ENCODE measurements at regions not wholly inside any gene's neighbourhood (a gene's known extent, or its start where the extent isn't known, plus 50 kb on each side); places are given as distances from the start of the nearest gene placed in this dataset.

GRCh38 chr2:18777250-18777812 lies 188.0 kb upstream of the NT5C1B start:
- Histone ChIP-seq H3K4me1 (no peaks in the 10 kb centered on the region), H3K36me3 (ENCODE audit: control insufficient read depth, insufficient read depth, low read length) (no peaks in the 10 kb centered on the region), H3K4me3 (ENCODE audit: low read depth, low read length) (no peak overlapping the region), H3K9me3 (no peaks in the 10 kb centered on the region), H3K27me3 (replicated peaks; ENCODE audit: control insufficient read depth, insufficient read depth, low read length) (no peaks in the 10 kb centered on the region)
- Mint-ChIP-seq H3K4me3 (ENCODE audit: unreplicated experiment) (no peak overlapping the region), H3K36me3 (ENCODE audit: insufficient read depth, unreplicated experiment) (no peaks in the 10 kb centered on the region), H3K27me3 (ENCODE audit: insufficient read depth, unreplicated experiment) (no peaks in the 10 kb centered on the region), H3K4me1 (ENCODE audit: low read depth, unreplicated experiment) (no peaks in the 10 kb centered on the region), H3K27ac (ENCODE audit: unreplicated experiment) (no peak overlapping the region), H3K9me3 (ENCODE audit: unreplicated experiment) (no peaks in the 10 kb centered on the region)
- DNase-seq, result no peak
- ChIA-PET CTCF (no interaction called here), POLR2A (no interaction called here)
- BruUV-seq (replicated peaks), result no TSS peak
- TF ChIP-seq CTCF (IDR thresholded peaks at IDR 0.05; ENCODE audit: insufficient read depth in 1 of 2, low read depth in 1 of 2, low read length in 1 of 2, severe bottlenecking in 1 of 2, unreplicated experiment in 1 of 2), result no peak
- intact Hi-C loops (cut with micrococcal nuclease; ENCODE audit: unreplicated experiment), result no loop called here

GRCh38 chr2:18771212-18771611 lies 181.8 kb upstream of the NT5C1B start:
- no peaks in the 10 kb centered on the region for H3K4me1 Mint-ChIP-seq (ENCODE audit: low read depth, unreplicated experiment)
- Histone ChIP-seq H3K9me3 (no peaks in the 10 kb centered on the region), H3K36me3 (ENCODE audit: control insufficient read depth, insufficient read depth, low read length) (no peaks in the 10 kb centered on the region), H3K4me1 (no peaks in the 10 kb centered on the region), H3K4me3 (ENCODE audit: low read depth, low read length) (no peak overlapping the region), H3K27me3 (replicated peaks; ENCODE audit: control insufficient read depth, insufficient read depth, low read length) (no peaks in the 10 kb centered on the region)
- intact Hi-C loops (cut with micrococcal nuclease; ENCODE audit: unreplicated experiment), result no loop called here
- H3K9me3 Mint-ChIP-seq (ENCODE audit: unreplicated experiment), result no peaks in the 10 kb centered on the region
- CTCF ChIA-PET, result no interaction called here
- no peaks in the 10 kb centered on the region for H3K27me3 Mint-ChIP-seq (ENCODE audit: insufficient read depth, unreplicated experiment)
- no peak for DNase-seq
- no peak overlapping the region for H3K27ac Mint-ChIP-seq (ENCODE audit: unreplicated experiment)
- POLR2A ChIA-PET, result no interaction called here
- TF ChIP-seq CTCF (IDR thresholded peaks at IDR 0.05; ENCODE audit: insufficient read depth in 1 of 2, low read depth in 1 of 2, low read length in 1 of 2, severe bottlenecking in 1 of 2, unreplicated experiment in 1 of 2), result no peak
- BruUV-seq (replicated peaks), result no TSS peak
- H3K36me3 Mint-ChIP-seq (ENCODE audit: insufficient read depth, unreplicated experiment), result no peaks in the 10 kb centered on the region
- H3K4me3 Mint-ChIP-seq (ENCODE audit: unreplicated experiment), result no peak overlapping the region

GRCh38 chr2:18763338-18763737 lies 174.0 kb upstream of the NT5C1B start:
- POLR2A ChIA-PET, result no interaction called here

More at GRCh38 chr2:18763338-18763737, 174.0 kb upstream of the NT5C1B start:
- Histone ChIP-seq H3K9me3 (no peaks in the 10 kb centered on the region), H3K4me1 (no peaks in the 10 kb centered on the region), H3K4me3 (ENCODE audit: low read depth, low read length) (no peak overlapping the region), H3K27me3 (replicated peaks; ENCODE audit: control insufficient read depth, insufficient read depth, low read length) (no peaks in the 10 kb centered on the region), H3K36me3 (ENCODE audit: control insufficient read depth, insufficient read depth, low read length) (no peaks in the 10 kb centered on the region)
- TF ChIP-seq CTCF (IDR thresholded peaks at IDR 0.05; ENCODE audit: insufficient read depth in 1 of 2, low read depth in 1 of 2, low read length in 1 of 2, severe bottlenecking in 1 of 2, unreplicated experiment in 1 of 2), result no peak
- no TSS peak for BruUV-seq (replicated peaks)
- H3K27ac Mint-ChIP-seq (ENCODE audit: unreplicated experiment), result no peak overlapping the region
- CTCF ChIA-PET, result no interaction called here
- no peaks in the 10 kb centered on the region for H3K36me3 Mint-ChIP-seq (ENCODE audit: insufficient read depth, unreplicated experiment)
- no peak for DNase-seq
- H3K9me3 Mint-ChIP-seq (ENCODE audit: unreplicated experiment), result peaks cover 23% of the 10 kb centered on the region
- no peak overlapping the region for H3K4me3 Mint-ChIP-seq (ENCODE audit: unreplicated experiment)
- intact Hi-C loops (cut with micrococcal nuclease; ENCODE audit: unreplicated experiment), result loop anchor here (5.0 kb wide), 1 partner anchor 39 kb away; no protein-coding TSS in a partner anchor
- no peaks in the 10 kb centered on the region for H3K4me1 Mint-ChIP-seq (ENCODE audit: low read depth, unreplicated experiment)
- peaks cover 3% of the 10 kb centered on the region for H3K27me3 Mint-ChIP-seq (ENCODE audit: insufficient read depth, unreplicated experiment)
